Inflammatory macrophage (primary cell): ENCODE measurements at regions not wholly inside any gene's neighbourhood (a gene's known extent, or its start where the extent isn't known, plus 50 kb on each side); places are given as distances from the start of the nearest gene placed in this dataset.
"Not testable (repeated sequence)": the region's sequence is repeated elsewhere in the genome, so short reads cannot be mapped to it uniquely, and the experiment has no call there.

Source experiments
- DNase-seq, 2 donors: peaks; one replicate each; pipeline ENCODE4 v3.0.0-alpha.2; 2020 to 2022

DNA sequence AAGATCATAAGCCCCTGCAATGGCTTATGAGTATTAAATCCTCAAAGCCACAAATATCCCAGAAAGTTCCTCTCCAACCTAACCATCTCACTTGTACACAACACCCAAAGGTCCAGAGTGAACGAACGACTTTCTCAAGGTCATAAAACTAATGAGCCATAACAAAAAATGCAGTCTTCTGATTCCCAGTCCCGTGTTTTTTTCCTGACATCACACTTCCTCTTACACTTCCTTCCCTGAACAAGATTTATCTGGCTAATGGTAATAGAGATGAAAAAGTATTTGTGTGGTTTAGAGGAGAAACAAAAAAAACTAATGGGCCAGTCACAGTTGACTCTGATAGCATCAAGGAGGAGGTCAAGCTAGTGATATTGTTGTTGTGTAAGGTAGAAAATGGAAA lies 99.5 kb upstream of the KLHL13 start:
- peak; percentile 35 to 36 for DNase-seq

DNA sequence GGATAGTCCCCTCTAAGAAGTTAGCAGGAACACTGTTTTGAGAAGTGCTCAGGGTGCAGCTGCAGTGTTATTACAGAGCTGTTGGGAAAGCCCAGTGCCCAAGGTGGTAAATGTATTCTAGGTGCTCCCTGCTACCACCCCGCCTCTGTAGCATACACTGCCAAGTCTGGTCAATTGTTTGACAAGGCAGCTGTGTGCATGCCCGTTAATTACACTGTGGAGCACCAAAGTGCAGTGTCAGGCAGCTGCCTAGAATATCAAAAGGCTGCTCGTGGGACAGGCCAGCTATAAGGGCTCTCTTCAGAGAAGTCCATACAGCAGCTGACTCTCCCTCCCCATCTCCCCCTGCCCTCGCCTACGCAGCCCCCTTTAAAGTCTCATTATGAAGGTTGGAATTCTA lies 99.9 kb upstream of the KLHL13 start:
- DNase-seq, result no peak

DNA sequence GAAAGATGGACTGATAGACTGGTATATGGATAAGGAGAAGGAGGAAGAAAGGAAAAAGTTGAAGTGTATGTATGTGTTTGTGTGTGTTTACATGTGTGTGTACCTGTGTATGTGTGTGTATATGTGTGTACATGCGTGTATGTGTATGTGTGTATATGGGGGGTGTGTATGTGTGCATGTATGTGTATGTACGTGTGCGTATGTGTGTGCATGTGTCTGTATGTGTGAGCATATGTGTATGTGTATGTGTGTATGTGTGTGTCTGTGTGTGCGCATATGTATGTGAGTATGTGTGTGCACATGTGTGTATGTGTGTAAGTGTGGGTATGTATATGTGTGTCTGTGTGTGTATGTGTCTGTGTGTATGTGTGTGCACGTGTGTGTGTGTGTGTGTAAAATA lies 101.5 kb upstream of the KLHL13 start:
- DNase-seq, result no peak

DNA sequence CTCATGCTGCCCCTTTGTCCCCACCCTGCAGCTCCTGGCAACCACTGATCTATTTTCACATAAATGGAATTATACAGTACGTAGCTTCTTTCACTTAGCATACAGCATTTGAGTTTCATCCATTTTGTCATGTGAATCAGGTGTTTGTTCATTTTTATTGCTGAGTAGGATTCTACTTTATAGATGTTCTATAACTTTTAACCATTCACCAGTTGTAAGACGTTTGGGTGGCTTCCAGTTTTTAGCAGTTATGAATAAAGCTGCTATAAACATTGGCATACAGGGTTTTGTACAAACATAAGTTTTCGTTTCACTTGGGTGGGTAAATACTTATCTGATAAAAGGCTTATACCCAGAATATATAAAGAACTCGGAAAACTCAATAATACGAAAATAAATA lies 102.3 kb upstream of the KLHL13 start:
- DNase-seq, result no peak

DNA sequence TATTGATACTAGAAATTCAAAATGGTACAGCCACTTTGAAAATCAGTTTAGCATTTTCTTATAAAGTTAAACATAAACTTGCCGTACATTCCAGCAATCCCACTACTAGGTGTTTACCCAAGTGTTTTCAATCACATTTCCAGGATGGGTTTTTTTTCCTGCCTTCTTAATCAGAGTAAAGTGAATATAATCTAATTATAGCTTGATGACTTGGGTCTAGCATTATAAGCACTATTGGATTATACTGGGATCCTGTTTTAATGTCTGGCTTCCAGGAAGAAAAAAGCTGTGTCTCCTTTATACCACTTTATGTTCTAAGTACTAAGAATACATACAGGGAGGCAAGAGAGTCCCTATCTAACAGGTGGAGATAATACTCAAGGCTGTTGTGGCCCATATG lies 103.3 kb upstream of the KLHL13 start:
- no peak for DNase-seq

DNA sequence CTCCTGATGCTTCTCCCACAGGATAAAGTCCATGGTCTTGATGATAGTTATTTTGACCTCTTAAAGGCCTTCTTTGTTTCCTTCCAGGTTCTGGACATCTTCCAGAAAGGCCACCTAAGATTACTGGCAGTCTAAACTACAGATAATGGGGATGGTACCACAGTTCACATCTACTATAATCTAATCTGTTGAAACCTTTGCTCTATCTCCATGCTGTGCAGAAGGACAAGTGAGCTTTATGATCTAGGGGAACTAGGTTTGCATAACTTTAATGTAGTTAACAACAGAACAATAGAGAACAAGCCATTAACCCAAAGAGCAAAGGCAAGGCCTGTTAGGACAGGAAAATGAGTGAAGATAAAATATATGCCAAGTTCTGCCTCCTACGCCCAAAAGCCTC lies 103.9 kb upstream of the KLHL13 start:
- DNase-seq, result no peak

DNA sequence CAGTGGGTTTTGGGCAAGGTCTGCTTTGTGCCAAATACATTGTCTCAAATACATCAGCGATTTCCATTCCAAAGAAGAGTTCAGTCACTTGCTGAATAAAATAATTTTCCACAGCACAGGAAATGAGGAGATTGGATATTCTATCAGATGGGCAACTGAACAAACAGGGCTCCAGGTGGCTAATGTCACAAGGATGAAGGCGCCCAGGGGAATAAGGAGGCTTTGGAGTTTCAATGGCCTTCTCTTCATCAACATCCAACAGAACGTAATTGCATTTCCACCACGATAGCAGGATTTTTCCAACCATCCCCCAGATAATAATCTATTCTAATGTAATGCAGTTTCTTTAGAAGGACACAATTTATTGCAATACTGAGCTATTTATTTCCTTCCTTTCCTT lies 104.7 kb upstream of the KLHL13 start:
- DNase-seq, result no peak

DNA sequence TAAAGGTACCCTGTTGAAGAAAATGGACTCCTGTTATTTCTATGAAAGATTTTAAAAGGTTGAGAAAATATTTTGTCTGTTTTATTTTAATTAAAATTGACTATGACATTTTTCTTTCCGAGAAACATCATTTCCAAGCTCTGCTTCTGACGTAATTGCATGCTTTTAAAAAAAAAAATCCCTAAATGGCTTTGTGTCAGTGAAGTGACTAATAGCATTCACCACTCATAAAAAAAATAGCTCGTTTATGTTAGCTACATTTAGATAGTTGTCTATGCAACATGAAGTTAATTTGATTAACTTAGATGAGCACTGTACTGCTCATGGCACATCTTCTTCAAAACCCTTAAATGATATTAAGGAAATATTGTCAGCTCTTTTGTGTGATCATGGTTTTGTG lies 105.1 kb upstream of the KLHL13 start:
- DNase-seq, result no peak

DNA sequence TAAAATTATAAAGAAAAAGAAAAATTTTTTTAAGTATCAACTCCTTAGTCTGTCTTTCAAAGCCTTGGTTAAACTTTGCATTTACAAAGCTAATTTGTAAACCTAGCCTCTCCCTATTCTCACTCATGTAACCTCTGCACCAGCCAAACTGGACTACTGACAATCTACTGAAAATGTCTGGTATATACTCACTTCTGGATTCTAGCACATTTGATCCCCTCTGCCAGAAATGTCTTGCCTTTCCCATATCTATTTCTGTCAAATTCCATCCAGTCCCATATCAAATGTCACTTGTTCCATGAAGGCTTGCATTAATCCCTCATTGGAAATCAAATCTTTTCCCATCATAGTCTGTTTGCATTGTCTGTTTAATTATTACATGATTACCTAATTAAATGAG lies 105.8 kb upstream of the KLHL13 start:
- no peak for DNase-seq

DNA sequence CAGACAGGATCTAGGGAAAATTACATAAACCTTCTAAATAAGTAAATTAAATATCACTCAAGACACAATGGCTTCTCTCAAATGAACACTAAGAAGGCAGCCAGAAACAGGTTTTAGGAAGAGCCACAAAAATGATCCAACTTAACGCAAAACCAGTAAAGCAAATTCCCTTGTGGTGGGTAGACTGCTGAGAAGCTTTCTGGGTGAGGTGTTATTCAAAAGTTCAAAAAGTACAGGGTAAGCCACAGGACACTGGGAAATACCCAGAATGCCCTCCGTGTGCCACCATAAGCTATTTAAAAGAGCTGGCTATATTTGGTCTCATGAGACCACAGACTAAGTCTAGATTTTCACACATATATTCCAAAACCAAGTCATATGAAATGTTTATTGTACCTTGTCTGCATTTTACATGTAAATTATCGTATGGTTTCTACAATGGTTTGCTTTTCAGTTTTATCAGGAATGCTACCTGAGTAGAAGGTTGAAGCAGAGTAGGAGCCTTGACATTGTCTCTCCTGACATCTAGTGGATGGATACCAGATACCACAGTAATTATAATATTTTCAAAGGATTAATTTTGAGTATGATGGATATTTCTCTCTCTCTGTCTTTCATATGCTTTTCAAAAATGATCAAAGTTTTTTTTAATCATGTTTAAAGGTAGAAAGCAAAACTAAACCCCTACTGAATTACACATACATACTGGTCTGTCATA lies 109.3 kb upstream of the KLHL13 start:
- no peak for DNase-seq

DNA sequence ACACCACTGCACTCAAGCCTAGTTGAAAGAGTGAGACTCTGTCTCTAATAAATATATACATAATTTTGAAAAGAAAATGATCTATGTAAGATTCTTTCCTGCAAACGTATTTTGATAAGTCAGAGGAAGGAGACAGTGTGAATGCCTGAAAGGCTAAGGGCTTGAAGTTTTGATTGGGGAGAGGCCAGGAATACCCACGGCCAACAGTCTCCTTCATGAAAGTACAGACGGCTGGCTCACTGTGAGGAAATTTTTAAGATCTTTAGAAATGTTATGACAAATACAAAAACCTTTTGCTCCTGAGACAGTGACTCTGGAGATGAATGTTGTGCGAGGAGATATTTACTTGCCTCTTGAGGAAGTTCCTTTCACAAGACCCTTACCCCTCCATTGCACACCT lies 111.4 kb upstream of the KLHL13 start:
- DNase-seq, result no peak

DNA sequence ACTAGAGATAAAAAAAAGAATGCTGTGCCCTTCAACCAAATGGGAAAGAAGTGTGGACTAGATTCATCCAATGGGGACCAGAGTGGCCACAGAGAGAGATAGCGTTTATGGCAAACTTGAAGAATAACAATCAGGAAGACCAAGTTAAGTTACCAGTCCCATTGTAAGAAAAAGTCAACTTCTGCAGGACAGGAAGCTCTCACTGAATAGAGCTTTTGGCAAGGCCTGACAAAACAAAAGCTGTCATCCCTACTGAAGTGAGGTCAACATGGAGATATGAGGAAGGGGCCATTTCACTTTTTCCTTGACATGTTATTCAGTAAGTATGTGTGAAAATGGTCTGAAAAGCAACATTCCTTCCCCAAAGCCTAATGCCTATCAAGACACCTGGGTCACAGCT lies 111.8 kb upstream of the KLHL13 start:
- DNase-seq, result no peak

DNA sequence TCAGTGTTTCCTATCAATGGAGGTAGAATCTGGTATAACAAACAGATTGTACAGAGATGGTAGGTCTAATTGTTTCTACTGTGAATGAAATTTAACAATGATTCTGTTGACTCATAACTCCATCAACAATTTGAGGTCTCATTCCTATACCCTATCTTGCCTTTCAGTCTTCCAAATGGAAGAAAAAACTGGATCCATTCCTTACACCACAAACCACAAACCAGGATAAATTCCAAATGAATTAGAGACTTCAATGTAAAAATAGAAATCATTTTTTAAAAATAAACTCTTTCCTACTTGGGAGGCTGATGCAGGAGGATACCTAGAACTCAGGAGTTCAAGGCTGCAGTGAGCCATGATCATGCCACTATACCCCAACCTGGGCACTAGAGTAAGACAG lies 114.4 kb upstream of the WDR44 start:
- DNase-seq, result no peak

DNA sequence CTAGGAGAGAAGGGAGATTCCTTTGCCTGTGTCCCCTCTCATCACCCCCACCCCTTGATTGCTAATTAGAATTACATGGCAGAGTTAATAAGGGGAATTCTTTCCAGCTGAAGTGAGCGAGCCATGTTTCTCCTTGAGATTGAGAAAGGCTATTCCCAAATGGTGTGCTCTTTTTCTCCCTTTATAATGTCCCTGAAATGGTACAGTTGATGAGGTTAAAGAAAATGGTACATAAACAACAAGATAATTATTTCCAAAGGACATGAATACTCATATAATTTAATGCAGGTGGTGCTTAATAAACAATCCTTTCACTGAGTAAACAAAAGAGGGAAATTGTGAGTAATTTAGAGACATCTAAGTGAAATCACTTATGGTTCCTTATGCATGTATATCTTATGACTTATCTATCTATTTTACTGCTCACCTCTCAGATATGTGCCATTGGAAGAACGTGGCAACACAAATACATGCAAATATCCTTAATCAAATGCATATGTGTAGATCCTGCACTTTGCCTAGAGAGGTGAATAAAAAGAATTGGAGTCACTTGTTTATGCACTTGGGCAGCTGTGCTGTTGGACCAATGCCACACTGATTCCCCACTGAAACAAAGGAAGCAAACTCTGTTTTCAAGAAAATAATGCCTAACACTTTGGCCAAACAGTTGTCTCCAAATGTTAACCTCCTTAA lies 106.6 kb upstream of the WDR44 start:
- DNase-seq, result no peak

DNA sequence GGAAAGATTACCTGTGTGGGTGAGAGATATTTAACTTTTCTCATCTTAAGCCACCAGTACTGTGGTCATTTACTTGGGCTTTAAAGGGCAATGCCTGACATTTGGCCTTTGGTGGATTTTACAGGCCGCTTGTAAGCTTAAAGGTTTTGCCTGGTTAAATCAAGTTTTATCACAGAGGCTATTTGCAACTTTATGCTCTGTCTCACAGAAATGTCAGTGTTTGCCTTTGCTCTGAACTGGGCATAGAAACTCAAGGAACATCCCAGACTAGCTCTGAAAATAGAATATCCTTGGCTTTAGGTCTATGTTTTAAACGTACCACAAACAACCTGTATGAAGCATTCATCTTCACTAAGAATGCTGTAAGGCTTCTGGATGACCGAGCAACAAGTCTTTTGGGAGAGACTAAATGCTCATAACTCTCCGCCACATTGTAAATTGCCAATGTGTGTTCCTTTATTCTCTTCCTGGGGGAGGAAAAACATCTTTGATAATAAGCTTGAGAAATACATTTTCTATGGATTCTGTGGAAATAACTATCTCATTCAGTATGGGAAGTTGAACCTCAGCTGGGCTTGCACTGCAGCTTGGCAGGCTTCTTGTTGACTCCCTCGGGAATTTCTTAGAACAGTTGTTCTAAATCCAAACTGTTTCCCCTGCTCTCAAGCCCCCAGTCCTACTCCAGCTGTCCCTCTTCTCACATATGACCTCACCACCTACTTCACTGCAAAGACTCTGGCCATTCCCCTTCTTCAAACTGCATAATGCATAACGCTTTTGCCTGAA lies 105.8 kb upstream of the WDR44 start:
- no peak for DNase-seq

DNA sequence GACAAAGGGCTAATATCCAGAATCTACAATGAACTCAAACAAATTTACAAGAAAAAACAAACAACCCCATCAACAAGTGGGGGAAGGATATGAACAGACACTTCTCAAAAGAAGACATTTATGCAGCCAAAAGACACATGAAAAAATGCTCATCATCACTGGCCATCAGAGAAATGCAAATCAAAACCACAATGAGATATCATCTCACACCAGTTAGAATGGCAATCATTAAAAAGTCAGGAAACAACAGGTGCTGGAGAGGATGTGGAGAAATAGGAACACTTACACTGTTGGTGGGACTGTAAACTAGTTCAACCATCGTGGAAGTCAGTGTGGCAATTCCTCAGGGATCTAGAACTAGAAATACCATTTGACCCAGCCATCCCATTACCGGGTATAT lies 98.9 kb upstream of the WDR44 start:
- not testable (repeated sequence) for DNase-seq

DNA sequence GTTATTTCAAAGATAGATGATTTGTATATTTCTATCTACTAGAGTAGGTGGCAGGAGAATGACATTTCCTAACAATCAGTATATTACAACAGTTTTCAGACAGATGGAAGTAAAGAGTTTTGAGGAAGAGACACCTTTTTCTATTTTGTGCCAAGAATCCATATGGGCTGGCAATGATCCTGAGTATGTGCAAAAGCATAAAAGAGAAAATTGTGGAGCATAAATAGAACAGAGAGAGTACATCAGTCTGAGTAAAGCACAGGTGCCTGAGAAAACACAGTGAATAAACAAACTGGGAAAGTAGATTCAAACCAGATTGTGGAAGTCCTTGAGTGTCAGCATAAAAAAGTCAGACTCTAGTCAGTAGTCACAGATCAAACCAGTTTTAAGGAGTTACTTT lies 96.8 kb upstream of the WDR44 start:
- no peak for DNase-seq

DNA sequence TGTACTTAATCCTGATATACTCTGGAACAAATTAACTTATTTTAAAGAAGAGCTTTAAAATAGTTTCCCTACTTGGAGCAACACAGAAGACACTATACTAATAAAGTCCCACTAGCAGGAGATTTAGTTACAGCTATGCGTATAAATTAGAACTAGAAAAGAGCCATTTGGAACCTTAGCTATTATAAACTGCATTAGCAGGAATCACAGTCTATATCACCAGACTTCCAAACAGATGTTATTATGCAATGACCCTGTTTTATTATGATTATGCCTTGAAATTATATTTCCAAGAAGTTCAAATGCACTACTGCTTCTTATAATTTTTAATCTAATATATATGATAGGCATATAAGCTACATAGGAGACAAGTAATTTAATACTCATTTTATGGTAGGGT lies 95.5 kb upstream of the WDR44 start:
- no peak for DNase-seq

DNA sequence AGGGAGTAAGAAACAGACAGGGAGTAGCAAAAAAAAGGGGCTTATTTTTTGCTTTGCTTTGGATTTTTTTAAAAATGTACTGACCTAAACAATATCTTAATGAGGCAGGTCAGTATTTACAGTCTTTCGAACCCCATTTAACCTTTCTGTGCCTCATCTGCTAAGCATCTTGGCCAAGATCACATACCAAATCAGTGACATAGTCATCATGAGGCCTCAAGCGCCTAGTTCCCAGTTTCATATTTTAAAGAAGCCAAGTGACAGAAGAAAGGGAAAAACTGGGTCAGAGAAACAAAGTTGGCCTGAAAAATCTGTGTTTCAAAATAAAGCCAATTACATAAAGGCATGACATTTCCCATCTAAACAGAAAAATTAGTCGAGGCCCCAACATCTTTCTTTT lies 94.6 kb upstream of the WDR44 start:
- no peak for DNase-seq

DNA sequence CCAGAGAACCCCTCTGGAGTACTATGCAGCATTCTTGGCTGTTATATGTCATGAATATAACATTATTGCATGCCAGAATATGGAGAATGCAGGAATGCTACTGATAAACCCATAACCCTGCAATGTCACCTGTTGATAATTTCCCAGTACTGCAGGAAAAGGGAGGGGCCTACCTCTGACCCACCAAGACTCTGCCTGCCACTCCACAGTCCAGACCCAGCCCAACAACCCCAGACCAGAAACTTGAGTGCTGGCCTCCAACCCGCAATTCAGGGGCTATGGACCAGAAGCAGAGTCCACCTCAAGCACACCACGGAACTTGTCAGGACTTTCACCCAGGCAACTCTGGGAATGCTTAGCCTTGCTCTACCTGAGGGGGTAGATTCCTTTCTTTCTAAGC lies 92.9 kb upstream of the WDR44 start:
- no peak for DNase-seq

DNA sequence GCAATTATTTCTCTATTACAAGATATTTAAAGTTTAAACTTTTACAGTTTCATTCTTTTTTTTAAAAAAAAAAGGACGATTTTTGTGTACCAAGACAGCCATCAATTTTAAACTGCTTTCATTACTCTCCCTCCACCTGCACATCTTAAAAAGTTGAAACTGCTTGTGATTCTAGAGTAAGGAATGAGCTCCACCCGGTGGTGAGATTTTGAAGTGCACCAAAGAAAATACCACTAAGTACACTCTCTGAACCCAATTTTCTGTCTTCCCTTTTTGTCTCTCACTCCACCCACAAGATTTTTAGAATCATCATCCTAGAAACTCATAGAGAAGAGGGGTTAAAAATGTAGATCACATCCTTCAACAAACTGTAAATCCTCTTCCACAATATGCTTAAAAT lies 91.3 kb upstream of the WDR44 start:
- DNase-seq, result peak; percentile 53 to 57

DNA sequence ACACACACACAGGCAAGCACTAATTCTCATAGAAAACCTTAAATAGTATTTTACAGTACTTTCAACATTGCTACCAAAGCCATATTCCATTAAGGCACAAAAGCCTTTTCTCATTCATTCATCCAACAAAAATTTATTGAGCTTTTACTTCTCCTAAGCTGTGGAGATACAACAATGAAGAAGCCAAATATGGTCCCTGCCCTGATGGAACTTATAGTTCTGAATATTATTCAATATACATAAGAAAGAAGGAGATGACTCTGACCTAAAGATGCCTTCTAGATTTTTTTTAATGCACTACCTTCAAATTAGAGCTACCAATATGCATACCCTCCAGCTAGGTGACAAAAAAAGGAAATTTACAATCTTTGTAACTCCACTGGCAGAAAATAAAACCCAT lies 90.0 kb upstream of the WDR44 start:
- no peak for DNase-seq

DNA sequence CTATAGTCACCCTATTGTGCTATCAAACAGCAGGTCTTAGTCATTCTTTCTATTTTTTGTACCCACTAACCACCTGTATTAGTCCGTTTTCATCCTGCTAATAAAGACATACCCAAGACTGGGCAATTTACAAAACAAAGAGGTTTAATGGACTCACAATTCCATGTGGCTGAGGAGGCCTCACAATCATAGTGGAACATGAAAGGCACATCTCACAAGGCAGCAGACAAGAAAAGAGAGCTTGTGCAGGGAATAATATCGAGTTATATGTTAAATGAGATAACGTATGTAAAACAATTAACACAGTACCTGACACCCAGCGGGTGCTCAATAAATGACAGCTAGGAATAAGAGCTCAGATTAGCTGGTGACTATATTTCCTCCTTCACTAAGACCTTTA lies 88.1 kb upstream of the WDR44 start:
- DNase-seq, result no peak

DNA sequence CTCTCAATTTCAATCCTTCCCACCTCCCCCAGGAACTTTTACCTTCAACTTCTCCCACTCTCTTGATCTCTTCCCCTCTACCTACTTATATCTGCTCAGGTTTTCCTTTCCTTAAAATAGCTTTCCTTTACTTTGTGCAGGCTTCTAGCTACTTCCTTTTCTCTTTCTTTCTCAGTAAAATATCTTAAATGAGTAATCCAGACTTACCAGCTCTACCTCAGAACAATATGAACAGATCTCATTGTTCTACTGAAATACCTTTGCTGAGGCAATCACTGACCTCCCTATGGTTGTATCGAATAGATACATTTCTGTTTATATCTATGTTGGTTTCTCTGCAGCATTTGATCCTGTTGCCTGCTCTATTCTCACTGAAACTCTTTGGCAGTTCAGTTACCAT lies 86.7 kb upstream of the WDR44 start:
- DNase-seq, result no peak
